ENCODE measurements at regions not wholly inside any gene's neighbourhood (a gene's known extent, or its start where the extent isn't known, plus 50 kb on each side); places are given as distances from the start of the nearest gene placed in this dataset.
A peak's percentile ranks its signal among the peaks of the same experiment; 100 is the strongest.

DNA sequence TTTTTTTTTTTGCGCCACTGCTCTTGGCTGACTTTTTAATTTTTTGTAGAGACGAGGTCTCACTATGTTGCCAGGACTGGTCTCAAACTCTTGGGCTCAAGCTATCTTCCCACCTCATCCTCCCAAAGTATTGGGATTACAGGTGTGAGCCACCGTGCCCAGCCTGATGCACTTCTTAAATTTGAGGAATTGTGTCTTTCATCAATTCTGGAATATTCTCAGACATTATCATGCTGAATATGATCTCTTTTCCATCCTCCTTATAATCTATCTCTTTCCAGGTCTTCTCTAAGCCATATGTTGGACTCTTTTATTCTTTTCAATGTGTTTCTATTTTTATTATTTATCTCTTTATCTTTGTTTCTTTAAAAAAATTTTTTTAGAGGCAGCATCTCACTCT is 196.2 kb upstream of the IER5L start:
- in situ Hi-C loops (cut with MboI; ENCODE audit: low pct_unique_long_range_greater_than_20kb in 2 of 9, low sequenced_read_pairs in 9 of 9, unreplicated experiment in 9 of 9): no loop called here
- Histone ChIP-seq H3K4me3 (no peak overlapping the region), H3K27ac (no peak overlapping the region), H3K4me1 (replicated peaks in 1 of 2) (peaks cover 16 to 19% of the 10 kb centered on the region in 2 donors)
- no peak for ATAC-seq (replicated peaks in 6 of 8)
- 66 to 95% (median 86%) methylated on average over 1 to 3 of the region's 3 CpGs; no CpG with 5 or more reads in 1 of the 10 experiments for WGBS, 10 experiments

GRCh38 chr9:129373361-129373760 is 195.3 kb upstream of the IER5L start:
- in situ Hi-C loops (cut with MboI; ENCODE audit: low pct_unique_long_range_greater_than_20kb in 2 of 9, low sequenced_read_pairs in 9 of 9, unreplicated experiment in 9 of 9): no loop called here
- WGBS, 10 experiments: 60 to 100% (median 92%) methylated on average over 2 to 9 of the region's 9 CpGs; no CpG with 5 or more reads in 1 of the 10 experiments
- Histone ChIP-seq H3K4me3 (no peak overlapping the region), H3K27ac (no peak overlapping the region), H3K4me1 (replicated peaks in 1 of 2) (peaks cover 8 to 12% of the 10 kb centered on the region in 2 donors)
- no peak for ATAC-seq (replicated peaks in 6 of 8)

DNA sequence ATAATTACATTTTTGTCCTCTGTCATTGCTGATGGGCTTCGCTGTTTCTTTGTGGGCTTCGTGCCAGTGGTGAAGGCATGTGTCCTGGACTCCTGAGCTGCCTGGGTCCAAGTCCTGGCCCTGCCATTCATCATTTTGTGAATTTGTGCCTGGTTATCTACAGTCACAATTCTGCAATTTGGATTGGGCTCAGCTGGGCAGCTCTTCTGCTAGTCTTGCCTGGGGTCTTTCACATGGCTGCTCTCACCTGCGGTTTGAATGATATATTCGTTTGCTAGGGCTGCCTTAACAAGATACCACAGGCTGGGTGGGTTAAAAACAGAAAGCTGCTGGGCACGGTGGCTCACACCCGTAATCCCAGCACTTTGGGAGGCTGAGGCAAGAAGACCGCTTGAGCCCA is 192.7 kb upstream of the IER5L start:
- WGBS, 10 experiments: 35 to 100% (median 87%) methylated on average over 1 to 6 of the region's 7 CpGs; no CpG with 5 or more reads in 1 of the 10 experiments
- H3K27ac ChIP-seq: no peak overlapping the region
- in situ Hi-C loops (cut with MboI; ENCODE audit: low pct_unique_long_range_greater_than_20kb in 2 of 9, low sequenced_read_pairs in 9 of 9, unreplicated experiment in 9 of 9): no loop called here
- no peaks in the 10 kb centered on the region for H3K4me1 ChIP-seq (replicated peaks in 1 of 2)
- no peak for ATAC-seq (replicated peaks in 6 of 8)
- no peak overlapping the region for H3K4me3 ChIP-seq

DNA sequence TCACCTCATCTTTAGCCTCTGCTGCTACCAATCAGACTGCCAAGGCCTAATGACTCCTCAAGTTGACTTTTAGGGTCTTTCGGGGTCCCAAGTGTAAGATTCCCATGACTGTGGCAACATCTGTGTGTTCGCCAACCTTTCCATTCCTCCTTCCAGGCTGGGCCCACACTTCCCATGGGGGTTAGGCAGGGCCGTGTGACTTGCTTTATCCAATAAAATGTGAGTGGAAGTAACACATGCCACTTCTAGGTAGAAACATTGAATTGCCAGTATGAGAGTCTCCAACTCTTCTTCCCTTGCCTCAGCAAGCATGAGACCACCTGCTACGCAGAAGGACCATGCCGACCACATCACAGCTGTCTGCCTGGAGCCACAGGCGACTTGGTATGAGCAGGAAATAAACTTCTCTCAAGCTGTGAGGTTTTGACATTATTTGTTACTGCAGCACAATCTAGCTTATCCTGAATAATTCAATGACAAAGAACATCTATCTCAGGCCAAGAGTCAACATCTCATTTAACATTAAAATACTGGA is 190.4 kb upstream of the IER5L start:
- Histone ChIP-seq H3K4me3 (no peak overlapping the region), H3K4me1 (replicated peaks in 1 of 2) (no peaks in the 10 kb centered on the region), H3K27ac (no peak overlapping the region)
- 50 to 100% (median 86%) methylated on average over 1 to 4 of the region's 6 CpGs; no CpG with 5 or more reads in 5 of the 10 experiments for WGBS, 10 experiments
- in situ Hi-C loops (cut with MboI; ENCODE audit: low pct_unique_long_range_greater_than_20kb in 2 of 9, low sequenced_read_pairs in 9 of 9, unreplicated experiment in 9 of 9): no loop called here
- no peak for ATAC-seq (replicated peaks in 6 of 8)

DNA sequence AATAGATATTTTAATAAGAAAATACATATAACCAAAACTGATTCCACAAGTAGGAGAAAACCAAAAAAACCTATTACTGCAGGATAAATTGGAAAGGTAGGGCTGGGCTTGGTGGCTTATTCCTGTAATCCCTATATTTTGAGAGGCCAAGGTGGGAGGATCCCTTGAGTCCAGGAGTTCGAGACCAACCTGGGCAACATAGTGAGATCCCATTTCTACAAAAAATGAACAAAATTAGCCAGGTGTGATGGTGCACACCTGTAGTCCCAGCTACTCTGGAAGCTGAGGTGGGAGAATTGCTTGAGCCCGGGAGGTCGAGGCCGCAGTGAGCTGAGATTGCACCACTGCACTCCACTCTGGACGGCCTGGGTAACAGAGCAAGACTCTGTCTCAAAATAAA is 189.2 kb upstream of the IER5L start:
- H3K4me1 ChIP-seq (replicated peaks in 1 of 2): peaks cover 2 to 5% of the 10 kb centered on the region in 2 donors
- in situ Hi-C loops (cut with MboI; ENCODE audit: low pct_unique_long_range_greater_than_20kb in 2 of 9, low sequenced_read_pairs in 9 of 9, unreplicated experiment in 9 of 9): no loop called here
- no peak for ATAC-seq (replicated peaks in 6 of 8)
- no peak overlapping the region for H3K4me3 ChIP-seq
- no peak overlapping the region for H3K27ac ChIP-seq
- WGBS, 10 experiments: 81 to 100% (median 96%) methylated on average over 1 to 5 of the region's 5 CpGs; no CpG with 5 or more reads in 2 of the 10 experiments

DNA sequence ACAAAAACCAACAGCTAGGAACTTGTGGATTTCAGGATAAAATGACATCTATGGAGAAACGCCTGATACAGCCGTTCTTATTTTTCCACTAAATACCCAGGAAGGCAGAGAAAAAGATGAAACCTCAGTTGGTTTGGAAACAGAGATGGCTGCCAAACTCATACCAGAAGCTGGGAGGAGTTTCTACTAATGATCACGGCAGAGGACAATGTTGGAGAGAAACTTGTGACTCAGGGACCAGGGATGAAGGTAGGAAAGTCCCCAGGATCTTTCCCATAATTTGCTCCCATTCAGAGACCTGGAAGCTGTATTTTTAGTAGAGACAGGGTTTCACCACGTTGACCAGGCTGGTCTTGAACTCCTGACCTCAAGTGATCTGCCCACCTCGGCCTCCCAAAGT is 187.1 kb upstream of the IER5L start:
- Histone ChIP-seq H3K4me1 (replicated peaks in 1 of 2) (peaks cover 10 to 20% of the 10 kb centered on the region in 2 donors), H3K4me3 (no peak overlapping the region), H3K27ac (no peak overlapping the region)
- 0 to 100% (median 83%) methylated on average over 1 to 4 of the region's 5 CpGs; no CpG with 5 or more reads in 3 of the 10 experiments for WGBS, 10 experiments
- no peak for ATAC-seq (replicated peaks in 6 of 8)
- in situ Hi-C loops (cut with MboI; ENCODE audit: low pct_unique_long_range_greater_than_20kb in 2 of 9, low sequenced_read_pairs in 9 of 9, unreplicated experiment in 9 of 9): no loop called here

GRCh38 chr9:129363216-129363873 is 185.3 kb upstream of the IER5L start:
- no peak overlapping the region for H3K4me3 ChIP-seq
- peaks cover 10 to 22% of the 10 kb centered on the region in 2 donors for H3K4me1 ChIP-seq (replicated peaks in 1 of 2)
- no peak for ATAC-seq (replicated peaks in 6 of 8)
- in situ Hi-C loops (cut with MboI; ENCODE audit: low pct_unique_long_range_greater_than_20kb in 2 of 9, low sequenced_read_pairs in 9 of 9, unreplicated experiment in 9 of 9): no loop called here
- 71 to 100% (median 90%) methylated on average over 2 to 10 of the region's 10 CpGs; no CpG with 5 or more reads in 1 of the 10 experiments for WGBS, 10 experiments
- peak overlapping the region in 1 of 2 donors; percentile 50 for H3K27ac ChIP-seq

GRCh38 chr9:129362287-129363000 is 184.4 kb upstream of the IER5L start:
- WGBS, 10 experiments: 20 to 100% (median 71%) methylated on average over 1 to 7 of the region's 15 CpGs; no CpG with 5 or more reads in 2 of the 10 experiments
- peak in 5 of 8 experiments; percentile 39 to 53 (median 47) for ATAC-seq (replicated peaks in 6 of 8)
- peak overlapping the region in 1 of 2 donors; percentile 44 for H3K27ac ChIP-seq

DNA sequence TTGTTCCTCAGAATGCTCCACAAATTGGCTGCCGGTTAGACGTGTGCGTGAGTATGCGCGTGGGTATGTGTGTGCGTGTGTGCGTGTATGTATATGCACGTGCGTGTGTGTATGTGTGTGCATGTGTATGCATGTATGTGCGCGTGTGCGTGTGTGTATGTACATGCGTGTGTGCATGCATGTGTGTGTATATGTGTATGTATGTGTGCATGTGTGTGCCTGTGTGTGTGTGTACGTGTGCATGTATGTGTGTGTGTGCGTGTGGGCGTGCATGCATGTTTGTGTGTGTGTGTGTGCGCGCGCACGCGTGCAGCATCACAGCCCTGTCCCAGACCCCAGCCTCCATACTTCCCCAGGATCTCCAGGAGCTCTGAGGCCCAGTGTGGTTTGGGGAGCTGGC is 183.1 kb upstream of the IER5L start:
- in situ Hi-C loops (cut with MboI; ENCODE audit: low pct_unique_long_range_greater_than_20kb in 2 of 9, low sequenced_read_pairs in 9 of 9, unreplicated experiment in 9 of 9): no loop called here
- no peak overlapping the region for H3K4me3 ChIP-seq
- ATAC-seq (replicated peaks in 6 of 8): peak in 1 of 8 experiments; percentile 13
- H3K4me1 ChIP-seq (replicated peaks in 1 of 2): peaks cover 10 to 22% of the 10 kb centered on the region in 2 donors
- 80 to 100% (median 86%) methylated on average over 1 to 21 of the region's 21 CpGs; no CpG with 5 or more reads in 3 of the 10 experiments for WGBS, 10 experiments
- H3K27ac ChIP-seq: no peak overlapping the region

More at GRCh38 chr9:129362287-129363000, 184.4 kb upstream of the IER5L start:
- in situ Hi-C loops (cut with MboI; ENCODE audit: low pct_unique_long_range_greater_than_20kb in 2 of 9, low sequenced_read_pairs in 9 of 9, unreplicated experiment in 9 of 9): no loop called here
- peaks cover 10 to 22% of the 10 kb centered on the region in 2 donors for H3K4me1 ChIP-seq (replicated peaks in 1 of 2)
- no peak overlapping the region for H3K4me3 ChIP-seq

GRCh38 chr9:129359916-129360536 is 182.0 kb upstream of the IER5L start:
- 17 to 89% (median 50%) methylated on average over 1 to 3 of the region's 12 CpGs; no CpG with 5 or more reads in 7 of the 10 experiments for WGBS, 10 experiments
- Histone ChIP-seq H3K4me1 (replicated peaks in 1 of 2) (peaks cover 10 to 22% of the 10 kb centered on the region in 2 donors), H3K4me3 (no peak overlapping the region), H3K27ac (no peak overlapping the region)
- ATAC-seq (replicated peaks in 6 of 8): peak in 1 of 8 experiments; percentile 11
- in situ Hi-C loops (cut with MboI; ENCODE audit: low pct_unique_long_range_greater_than_20kb in 2 of 9, low sequenced_read_pairs in 9 of 9, unreplicated experiment in 9 of 9): no loop called here

DNA sequence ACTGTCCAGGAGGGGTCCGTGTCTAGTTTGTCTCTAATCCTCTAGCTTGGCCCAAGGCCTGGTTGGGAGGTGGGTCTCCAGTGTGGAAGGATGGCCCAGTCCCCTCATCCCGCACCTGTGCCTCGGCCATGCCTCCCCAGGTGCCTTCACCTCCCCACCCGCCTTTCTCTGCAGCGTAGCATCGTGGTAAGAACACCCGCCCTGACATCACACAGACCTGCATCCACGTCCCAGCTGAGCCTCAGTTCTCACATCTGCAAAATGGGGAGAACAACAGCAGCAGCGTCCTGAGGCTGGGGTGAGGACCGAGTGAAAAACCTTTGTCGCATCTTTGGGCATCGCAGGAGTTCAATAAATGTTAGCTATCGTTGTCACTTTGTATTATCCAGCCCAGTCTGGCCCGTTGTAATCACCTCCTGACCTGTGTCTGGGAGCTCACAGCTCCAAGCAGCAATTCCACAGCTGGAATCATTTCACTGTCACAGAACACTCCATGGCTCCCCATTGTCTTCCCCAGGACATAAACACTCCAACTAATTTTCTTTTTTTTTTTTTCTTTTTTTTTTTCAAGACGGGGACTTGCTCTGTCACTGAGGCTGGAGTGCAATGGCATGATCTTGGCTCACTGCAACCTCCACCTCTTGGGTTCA is 181.2 kb upstream of the IER5L start:
- in situ Hi-C loops (cut with MboI; ENCODE audit: low pct_unique_long_range_greater_than_20kb in 2 of 9, low sequenced_read_pairs in 9 of 9, unreplicated experiment in 9 of 9): no loop called here

GRCh38 chr9:129358621-129359154 is 180.6 kb upstream of the IER5L start:
- ATAC-seq (replicated peaks in 6 of 8): peak in 2 of 8 experiments; percentile 12 to 18
- 48 to 72% methylated on average over 2 of the region's 12 CpGs; no CpG with 5 or more reads in 8 of the 10 experiments for WGBS, 10 experiments
- H3K4me1 ChIP-seq (replicated peaks in 1 of 2): peaks cover 10 to 22% of the 10 kb centered on the region in 2 donors
- in situ Hi-C loops (cut with MboI; ENCODE audit: low pct_unique_long_range_greater_than_20kb in 2 of 9, low sequenced_read_pairs in 9 of 9, unreplicated experiment in 9 of 9): no loop called here
- no peak overlapping the region for H3K27ac ChIP-seq
- no peak overlapping the region for H3K4me3 ChIP-seq

More for the DNA sequence above, 181.2 kb upstream of the IER5L start:
- Histone ChIP-seq H3K27ac (no peak overlapping the region), H3K4me3 (no peak overlapping the region), H3K4me1 (replicated peaks in 1 of 2) (peaks cover 10 to 22% of the 10 kb centered on the region in 2 donors)
- no peak for ATAC-seq (replicated peaks in 6 of 8)
- WGBS, 10 experiments: 50 to 100% (median 93%) methylated on average over 1 to 9 of the region's 15 CpGs; no CpG with 5 or more reads in 3 of the 10 experiments

All from motor neuron (in vitro differentiated cells).